Globus pallidus (tissue), 1 donor: ENCODE measurements at regions not wholly inside any gene's neighbourhood (a gene's known extent, or its start where the extent isn't known, plus 50 kb on each side); places are given as distances from the start of the nearest gene placed in this dataset.
"Not testable (repeated sequence)": the region's sequence is repeated elsewhere in the genome, so short reads cannot be mapped to it uniquely, and the experiment has no call there.

Source experiments
- DNase-seq: peaks from one replicate; pipeline ENCODE4 v3.0.0-alpha.2; 2015; ENCODE audit warnings: low spot score

DNA sequence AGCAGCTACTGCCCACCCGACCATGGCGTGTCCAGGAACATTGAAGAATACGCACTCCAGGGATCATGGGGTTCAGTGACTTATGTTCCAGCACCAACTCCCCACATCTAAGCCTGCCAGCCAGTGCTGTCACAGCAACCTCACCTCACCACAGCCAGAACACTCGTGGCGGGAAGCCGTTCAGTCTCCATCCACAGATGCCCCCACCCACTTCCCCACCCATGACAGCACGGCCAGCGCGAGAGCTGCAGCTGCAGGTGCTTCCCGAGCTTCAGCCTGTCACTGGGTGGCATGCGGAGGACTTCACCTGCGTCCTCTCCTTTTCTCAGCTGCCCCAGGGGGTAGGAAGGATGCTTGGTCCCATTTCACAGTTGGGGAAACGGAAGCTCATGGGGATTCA, 50.3 kb downstream of the RBFOX3 start:
- DNase-seq, result no peak

DNA sequence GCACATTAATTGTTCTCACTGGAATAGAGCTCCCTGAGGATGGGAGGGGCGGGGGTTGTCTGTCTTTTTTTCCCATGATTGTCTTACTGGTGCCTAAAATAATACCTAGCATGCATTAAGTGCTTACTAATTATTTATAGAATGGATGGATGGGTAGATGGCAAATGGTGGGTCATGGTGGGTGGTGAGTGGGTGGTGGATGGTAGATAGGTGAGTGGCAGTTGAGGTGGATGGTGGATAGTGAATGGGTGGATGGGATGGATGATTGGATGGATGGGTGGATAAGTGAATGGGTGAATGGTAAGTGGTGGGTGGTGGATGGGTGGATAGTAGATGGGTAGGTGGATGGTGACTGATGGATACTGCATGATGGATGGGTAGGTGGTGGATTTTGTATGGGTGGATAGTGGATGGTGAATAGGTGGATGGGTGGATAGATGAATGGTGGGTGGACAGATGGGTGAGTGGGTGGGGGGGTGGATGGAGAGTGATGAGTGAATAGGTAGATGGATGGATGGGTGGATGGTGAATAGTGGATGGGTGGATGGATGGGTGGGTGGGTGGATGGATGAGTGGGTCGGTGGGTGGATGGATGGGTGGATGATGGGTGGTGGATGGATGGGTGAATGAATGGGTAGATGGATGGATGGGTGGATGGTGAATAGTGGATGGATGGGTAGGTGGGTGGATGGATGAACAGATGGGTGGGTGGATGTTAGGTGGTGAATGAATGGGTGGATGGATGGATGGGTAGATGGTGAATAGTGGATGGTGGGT, 51.6 kb downstream of the RBFOX3 start:
- no peak for DNase-seq

DNA sequence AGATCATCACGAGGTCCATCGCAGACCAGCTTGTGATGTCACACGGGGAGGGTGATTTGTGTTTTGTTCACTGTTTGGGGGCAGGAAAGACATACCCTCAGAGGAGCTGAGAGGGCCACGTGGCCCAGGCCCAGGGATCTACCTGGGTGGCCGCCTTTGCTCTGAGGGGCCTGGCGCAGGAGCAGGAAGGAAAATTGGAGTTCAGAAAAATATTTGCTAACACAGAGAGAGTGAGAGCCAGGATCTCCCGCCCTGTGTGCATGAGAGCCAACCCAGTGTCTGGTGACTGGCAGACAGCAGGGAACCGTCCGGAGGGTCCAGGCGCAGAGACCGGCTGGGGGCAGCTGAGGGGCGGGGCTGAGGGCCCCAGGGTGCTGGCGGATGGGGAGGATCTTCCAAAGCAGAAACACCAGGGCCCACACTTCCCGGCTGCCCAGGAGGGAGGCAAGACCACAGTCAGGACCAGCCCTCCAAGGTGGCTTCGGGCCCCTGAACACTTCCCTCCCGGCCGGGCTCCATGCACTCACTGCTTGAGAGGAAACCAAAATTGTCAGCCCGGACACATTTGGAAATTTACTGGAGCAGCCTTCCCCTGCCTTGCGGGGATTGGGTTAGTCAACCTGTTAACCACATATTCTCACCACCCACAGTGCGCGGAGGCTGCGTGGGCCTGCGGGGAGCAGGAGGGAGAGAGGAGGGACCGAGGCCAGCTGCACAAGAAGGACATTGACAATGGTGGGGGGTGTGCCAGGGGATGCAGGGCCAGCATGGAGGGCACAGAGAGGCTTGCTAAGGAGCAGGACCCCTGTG, 52.6 kb downstream of the RBFOX3 start:
- no peak for DNase-seq

DNA sequence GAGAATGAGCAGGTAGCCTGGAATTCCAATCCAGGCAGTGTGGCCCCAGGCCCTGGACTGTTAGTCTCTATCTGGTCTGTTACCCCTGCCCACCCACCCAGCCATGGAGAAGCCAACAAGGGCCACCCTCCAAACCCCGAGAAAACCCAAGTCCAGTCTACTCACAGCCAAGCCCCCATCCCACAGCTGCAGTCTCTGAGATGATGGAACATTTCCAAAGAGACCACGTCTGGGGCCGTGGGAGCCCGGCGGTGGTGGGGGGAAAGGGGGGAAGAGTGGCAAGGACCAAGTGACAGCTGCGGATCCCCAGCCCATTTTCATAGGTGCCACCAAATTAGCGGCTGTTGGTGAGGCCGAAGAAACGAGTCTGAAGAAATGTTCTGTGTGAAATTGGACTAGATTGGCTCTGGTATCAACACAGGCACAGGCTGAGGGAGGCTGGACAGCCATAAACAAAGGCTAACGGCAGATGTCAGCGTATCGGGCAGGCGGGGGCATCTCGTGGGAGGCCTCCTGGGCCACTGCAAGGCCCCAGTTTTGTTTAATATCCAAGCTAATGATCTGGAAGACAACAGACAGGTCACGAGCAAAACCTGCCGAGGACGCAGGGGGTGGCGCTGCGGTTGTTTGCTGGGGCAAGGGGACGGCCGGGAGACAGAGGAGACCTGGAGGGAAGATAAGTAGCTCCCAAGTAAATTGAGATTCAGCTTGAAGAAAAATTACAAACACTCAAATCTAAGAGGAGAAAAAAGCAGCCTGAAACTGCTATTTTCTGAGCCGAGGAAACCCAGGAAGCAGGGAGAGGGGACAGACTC, 53.4 kb downstream of the RBFOX3 start:
- DNase-seq, result no peak

DNA sequence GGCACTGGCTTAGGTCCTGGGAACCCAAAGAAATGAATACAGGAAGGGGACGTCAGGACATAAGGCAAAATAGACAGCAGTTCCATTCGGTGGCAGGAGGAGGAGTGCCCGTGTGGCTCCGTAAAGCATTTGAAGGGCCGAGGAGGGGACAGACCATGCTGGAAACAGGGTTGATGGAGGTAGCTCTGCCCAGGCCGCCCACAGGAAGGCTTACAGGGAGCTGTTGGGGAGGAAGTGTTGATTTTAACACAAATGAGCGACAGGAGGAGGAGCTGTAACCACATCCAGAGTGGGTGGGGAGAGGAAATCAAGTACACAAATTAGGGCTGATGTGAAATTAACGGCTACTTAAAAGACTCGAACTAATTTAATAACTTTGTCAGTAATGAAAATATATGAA, 54.6 kb downstream of the RBFOX3 start:
- DNase-seq, result no peak

DNA sequence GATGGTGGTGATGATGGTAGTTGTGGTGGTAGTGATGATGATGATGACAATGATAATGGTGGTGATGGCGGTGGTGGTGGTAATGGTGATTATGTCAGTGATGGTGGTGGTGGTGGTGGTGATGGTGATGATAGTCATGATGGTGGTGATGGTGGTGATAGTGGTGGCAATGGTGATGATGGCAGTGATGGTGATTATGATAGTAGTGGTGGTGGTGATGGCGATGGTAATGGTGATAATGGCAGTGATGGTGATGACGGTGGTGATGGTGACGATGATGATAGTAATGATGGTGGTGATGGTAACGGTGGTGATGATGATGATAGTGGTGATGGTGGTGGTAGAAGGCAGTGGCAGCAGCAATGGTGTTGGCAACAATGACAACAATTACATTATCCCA, 55.3 kb downstream of the RBFOX3 start:
- DNase-seq, result no peak

DNA sequence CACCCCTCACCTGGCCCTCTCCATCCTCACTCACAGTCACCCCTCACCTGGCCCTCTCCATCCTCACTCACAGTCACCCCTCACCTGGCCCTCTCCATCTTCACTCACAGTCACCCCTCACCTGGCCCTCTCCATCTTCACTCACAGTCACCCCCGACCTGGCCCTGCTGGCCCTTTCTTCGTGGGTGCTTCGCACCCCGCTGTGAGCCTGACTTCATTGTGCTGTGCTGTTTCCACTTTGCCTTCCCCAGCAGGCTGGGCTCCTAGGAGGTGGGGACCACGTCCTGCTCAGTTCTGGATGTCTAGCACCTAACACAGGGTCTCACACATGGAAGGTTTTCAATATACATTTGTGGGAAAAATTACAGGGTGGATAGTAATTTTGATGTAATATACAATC, 56.5 kb downstream of the RBFOX3 start:
- not testable (repeated sequence) for DNase-seq

DNA sequence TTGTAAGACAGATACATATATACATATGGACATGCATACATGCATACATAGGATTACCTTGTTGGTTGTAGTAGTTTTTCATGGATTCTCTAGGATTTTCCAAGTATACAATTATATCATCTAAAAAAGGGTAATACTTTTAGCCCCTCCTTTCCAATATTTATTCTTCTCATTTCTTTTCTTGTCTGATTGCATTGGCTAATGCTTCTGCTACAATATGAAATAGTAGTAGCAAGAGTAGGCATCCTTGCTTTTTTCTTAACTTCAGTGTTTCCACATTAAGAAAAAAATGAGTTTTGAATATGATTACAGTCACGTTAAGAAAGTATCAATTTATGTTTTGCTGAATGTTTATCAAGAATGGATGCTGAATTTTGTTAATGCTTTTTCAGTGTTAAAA, 58.0 kb downstream of the RBFOX3 start:
- DNase-seq, result no peak

DNA sequence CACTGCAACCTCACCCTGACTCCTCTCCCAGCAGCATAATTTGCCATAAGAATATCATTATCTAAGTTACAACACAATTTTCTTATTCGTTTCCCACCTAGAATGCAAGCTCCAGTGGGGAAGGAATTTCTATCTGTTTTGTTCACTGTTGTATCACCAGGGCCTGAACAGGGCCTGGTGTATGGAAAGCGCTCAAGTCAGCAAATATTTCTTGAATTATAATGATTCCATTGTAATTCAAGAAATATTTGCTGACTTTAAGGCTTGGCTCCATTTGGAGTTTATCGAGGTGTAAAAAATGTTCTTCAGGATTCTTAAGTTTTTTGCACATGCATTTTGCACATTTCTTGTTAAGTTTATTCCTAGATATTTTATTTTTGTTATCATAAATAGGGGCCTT, 58.4 kb downstream of the RBFOX3 start:
- no peak for DNase-seq

DNA sequence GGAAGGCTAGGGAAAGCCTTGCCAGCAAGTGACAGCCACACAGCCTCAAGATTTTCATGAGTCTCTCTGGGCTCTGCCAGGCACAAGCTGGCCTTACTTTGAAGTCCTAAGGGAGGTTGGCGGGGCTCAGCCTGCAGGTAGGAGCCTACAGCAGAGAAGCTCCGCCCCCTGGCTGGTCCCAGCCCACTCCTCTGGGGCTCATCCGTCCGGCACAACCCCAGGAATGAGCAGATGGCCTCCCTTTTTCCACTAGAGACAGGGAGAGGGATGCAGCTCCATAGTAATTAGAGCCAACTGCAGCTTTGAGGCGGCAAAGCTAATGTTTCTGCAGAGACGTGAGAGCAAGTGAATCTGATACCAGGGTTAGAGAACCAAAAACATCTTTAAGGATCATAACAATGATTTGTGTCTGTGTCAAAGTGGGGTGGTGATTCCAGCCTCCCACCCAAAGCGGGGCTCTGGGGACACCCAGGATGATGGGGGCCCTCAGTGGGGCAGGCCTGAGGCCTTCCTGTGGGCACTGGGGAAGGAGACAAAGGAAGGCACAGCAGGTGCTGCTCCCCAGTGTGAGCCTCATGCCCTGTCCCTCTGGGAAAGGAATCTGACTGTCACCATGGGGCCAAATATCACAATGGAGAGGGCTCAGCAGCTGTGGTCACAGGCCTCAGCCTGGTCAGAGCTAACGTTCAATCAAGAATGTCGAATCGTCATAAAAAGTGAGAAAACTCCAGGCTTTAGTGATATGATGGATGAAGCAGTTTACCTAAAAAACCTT, 61.5 kb downstream of the RBFOX3 start:
- DNase-seq, result no peak

DNA sequence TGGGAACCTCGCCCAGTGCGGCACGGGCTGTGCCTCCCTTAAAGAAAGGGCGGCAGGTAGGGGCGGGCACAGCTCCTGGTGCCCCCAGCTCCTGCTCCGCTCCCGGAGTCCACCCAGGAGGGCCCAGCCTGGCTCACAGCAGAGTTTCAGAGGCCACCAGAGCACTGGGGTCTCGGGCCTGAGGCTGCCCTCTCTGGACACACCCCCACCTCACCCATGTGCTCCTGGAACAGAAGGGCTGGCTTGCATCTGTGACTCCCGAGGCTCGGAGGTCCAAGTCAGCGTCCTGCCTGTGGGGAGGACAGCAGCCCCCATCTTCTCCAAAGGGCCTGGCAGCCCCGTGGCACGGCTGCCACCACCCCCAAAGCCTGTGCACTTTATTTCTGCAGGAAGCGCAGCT, 62.7 kb downstream of the RBFOX3 start:
- DNase-seq, result no peak

DNA sequence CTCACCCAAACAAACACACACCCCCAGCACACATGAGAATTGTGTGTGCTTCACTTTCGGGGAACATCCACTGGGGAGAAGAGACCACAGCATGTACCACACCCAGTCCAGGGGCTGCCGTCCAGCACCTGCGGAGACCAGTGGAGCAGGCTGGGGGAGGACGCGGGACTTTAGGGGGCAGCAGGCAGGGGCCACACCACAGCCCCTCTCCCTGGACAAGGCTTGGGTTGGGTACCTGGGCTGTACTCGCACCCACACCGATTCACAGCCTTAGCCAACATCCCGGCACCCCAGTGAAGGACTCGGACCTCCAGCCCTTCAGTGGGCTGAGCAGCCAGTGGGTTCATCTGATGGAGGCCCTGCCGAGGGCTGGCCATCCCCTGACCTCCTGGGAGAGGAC, 63.3 kb downstream of the RBFOX3 start:
- DNase-seq, result no peak

DNA sequence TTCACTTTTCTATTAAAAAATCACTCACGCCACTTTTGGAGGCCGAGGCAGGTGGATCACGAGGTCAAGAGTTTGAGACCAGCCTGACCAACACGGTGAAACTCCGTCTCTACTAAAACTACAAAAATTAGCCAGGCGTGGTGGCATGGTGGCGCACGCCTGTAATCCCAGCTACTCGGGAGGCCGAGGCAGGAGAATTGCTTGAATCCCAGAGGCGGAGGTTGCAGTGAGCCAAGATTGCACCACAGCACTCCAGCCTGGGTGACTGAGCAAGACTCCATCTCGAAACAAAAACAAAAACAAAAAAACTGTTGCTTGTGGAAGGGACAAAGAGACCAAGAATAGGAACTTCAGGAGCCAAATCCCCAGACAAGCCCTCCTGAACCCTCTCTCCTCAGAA, 63.7 kb downstream of the RBFOX3 start:
- not testable (repeated sequence) for DNase-seq

DNA sequence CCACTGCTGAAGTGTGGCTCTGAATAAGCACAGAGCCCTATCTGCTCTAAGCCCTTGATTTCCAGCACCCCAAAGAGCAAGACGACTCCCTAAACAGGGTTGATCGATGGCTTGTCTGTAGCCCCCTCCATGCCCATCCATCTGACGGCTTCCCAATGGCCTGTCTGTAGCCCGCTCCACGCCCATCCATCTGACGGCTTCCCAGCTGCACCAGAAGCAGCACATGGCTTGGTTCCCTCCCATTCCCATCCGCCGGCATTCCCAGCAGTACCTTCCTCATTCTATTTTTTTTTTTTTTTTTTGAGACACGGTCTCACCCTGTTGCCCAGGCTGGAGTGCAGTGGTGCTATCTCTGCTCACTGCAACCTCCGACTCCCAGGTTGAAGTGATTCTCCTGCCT, 64.5 kb downstream of the RBFOX3 start:
- no peak for DNase-seq

DNA sequence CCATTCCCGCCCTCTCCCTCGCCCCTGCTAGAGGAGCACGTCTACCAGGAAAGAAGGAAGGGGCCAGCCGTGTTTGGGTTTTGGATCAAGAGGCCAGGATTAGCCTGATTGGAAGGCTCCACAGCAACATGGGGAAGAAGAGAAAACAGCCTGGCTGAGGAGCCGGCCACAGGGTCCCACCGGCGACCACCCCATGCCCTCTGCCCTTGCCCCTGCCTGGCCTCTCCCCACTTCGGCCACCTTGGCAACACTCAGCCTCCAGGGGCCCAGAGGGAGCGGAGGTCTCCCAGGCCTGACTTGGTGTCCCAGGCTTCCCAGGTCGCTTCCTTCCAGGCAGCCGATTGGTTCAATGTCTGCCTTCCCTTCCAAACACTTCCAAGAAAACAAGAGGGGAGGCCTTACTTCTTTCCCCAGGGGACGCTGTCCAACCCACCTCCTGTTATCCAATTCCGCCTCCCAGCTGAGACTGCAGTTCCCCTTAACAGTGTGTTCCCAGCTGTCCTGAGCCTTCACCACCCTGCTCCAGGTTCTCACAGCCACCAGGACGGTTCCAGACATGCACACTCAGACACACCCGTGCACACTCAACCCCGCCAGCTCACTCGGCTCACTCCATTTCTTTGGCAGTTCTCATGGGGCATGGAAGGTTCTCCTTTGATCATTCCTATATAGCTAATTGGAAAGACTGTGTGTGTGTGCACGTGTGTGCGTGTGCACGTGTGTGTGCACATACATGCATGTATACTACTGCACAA, 65.4 kb downstream of the RBFOX3 start:
- DNase-seq, result no peak

DNA sequence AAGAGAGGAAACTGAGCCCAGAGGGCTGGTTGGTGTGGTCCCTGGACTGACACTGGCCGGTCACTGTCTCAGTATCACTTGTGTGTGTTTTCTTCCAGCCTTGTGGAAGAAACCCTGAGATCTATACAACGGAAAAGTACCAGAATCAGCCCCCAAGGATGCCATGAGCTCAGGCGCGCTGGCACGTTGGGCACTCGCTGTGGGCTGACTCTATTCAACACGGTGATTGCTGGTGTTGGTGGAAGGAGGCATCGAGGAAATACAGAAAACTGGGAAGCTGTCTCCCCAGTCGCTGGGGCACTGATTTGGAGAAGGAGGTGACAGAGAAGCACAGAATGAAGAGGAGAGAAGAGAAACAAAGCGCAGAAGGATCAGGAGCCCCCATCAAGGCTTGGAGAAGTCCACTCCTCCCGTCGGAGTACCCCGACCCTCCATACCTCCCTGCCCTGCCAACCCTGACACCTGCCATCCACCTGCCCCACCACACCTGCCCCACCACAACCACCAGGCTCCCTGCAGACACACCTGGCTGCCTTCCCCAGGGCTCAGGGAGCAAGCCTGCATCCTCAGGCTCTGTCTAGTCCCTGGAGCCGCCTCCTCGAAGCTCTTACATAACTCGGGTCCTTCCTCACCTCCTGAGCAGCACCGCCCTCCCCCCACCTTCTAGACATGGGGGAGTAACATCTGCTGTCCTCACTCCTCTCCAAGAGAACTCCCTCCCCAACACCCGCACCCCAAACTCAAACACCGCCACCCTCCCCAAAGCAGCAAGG, 66.5 kb downstream of the RBFOX3 start:
- no peak for DNase-seq

DNA sequence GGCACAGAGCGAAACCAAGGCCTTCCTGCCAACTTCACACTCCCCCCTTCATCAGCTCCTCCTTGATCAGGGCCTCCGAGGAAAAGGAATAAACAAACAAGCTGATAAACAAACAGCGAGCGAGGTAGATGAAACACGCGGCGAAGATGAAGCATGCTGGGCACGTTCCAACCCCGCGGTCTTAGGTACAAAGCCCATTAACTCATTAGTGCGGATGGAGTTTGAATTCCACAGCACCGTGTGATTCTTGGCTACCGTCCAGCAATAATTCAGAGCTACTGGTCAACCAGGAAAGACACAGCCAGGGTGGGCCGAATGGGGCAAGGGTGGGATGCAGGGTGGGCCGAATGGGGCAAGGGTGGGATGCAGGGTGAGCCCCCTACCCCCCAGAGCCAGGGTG, 67.3 kb downstream of the RBFOX3 start:
- no peak for DNase-seq

DNA sequence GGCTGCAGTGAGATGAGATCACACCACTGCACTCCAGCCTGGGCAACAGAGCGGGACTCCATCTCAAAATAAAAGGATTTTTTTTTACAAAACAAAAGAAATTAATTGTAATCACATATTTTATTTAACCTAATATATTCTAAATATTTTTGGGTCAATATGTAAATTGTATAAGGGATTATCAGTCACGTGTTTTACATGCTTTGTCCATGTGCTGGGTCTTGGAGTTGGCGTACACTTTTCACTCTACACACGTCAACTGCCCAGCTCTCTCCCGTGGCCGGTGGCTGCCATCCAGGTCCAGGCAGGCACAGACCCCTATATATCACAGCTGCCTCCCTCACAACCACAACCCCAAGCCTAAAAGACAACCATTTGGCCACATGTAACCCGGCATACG, 68.1 kb downstream of the RBFOX3 start:
- no peak for DNase-seq

DNA sequence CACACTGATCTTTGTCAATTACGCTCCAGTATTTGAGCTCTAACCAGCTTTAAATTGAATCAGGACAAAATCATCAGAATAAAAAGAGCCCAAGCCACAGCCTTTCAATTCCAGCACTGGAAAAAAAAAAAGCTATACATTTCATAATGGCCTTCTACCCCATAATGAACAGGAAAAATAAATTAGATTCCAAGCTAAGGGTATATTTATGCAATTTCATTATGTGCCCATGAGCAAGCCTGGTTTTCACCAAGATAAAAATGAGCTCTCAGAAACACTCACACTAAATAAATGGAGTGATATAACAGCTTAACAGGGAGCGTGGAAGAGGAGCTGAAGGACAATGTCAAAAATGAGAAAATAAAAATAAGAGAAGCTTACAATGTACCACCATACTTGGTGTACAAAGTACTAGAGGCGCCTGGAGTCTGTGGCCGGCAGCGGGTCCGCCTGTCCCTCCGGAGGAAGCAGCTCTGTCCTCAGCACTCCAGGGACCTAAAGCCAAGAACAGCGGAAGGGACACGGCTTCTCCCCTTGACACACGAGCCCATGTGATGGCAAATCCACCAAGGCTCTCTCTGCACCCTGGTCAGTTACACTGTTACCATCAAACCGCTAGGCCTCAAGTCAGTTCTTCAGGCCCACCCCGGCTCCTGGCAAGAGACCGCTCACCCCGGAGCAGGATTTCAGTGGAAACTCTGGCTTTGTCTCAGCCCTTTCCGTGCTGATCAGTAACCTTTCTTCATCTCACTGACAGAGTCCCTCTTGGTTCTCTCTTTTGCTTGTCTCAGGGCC, 69.6 kb downstream of the RBFOX3 start:
- DNase-seq, result no peak
